Hematopoietic multipotent progenitor cell treated with erythropoietin and hydrocortisone succinate and interleukin-3 and kit ligand, for 8 days (in vitro differentiated cells): ENCODE measurements at regions not wholly inside any gene's neighbourhood (a gene's known extent, or its start where the extent isn't known, plus 50 kb on each side); places are given as distances from the start of the nearest gene placed in this dataset.
"Not testable (repeated sequence)": the region's sequence is repeated elsewhere in the genome, so short reads cannot be mapped to it uniquely, and the experiment has no call there.

Experiments used
- DNase-seq: peaks from one replicate; pipeline ENCODE4 v3.0.0-alpha.2; 2015

- not testable (repeated sequence) for DNase-seq
Observed at GRCh38 chr5:30345539-30346345, 847.7 kb upstream of the CDH6 start.

- no peak for DNase-seq
Observed at GRCh38 chr5:30343707-30344106, 849.8 kb upstream of the CDH6 start.

- no peak for DNase-seq
Observed at GRCh38 chr5:30341466-30341865, 852.0 kb upstream of the CDH6 start.

- no peak for DNase-seq
Observed at GRCh38 chr5:30337084-30337573, 856.4 kb upstream of the CDH6 start.

GRCh38 chr5:30331534-30331933 lies 862.0 kb upstream of the CDH6 start:
- no peak for DNase-seq

- DNase-seq, result no peak
Observed at GRCh38 chr5:30325795-30326194, 867.7 kb upstream of the CDH6 start.

- DNase-seq, result no peak
Observed at GRCh38 chr5:30324083-30324482, 869.4 kb upstream of the CDH6 start.

GRCh38 chr5:30287890-30288289 lies 905.6 kb upstream of the CDH6 start:
- DNase-seq, result no peak

GRCh38 chr5:30279237-30279636 lies 914.2 kb upstream of the CDH6 start:
- DNase-seq, result no peak

GRCh38 chr5:30267026-30267425 lies 926.5 kb upstream of the CDH6 start:
- no peak for DNase-seq

- no peak for DNase-seq
Observed at GRCh38 chr5:30239331-30240022, 954.0 kb upstream of the CDH6 start.

- no peak for DNase-seq
Observed at GRCh38 chr5:30237189-30237588, 956.3 kb upstream of the CDH6 start.

GRCh38 chr5:30209755-30210154 lies 983.7 kb upstream of the CDH6 start:
- no peak for DNase-seq

- DNase-seq, result no peak
Observed at GRCh38 chr5:30197662-30198061, 995.8 kb upstream of the CDH6 start.

- no peak for DNase-seq
Observed at GRCh38 chr5:30195036-30195435, 998.5 kb upstream of the CDH6 start.

GRCh38 chr5:30194595-30194994 lies 998.9 kb upstream of the CDH6 start:
- DNase-seq, result no peak

GRCh38 chr5:30183795-30184194 lies 1009.7 kb upstream of the CDH6 start:
- no peak for DNase-seq

- DNase-seq, result no peak
Observed at GRCh38 chr5:30156156-30156555, 1037.3 kb upstream of the CDH6 start.

- DNase-seq, result no peak
Observed at GRCh38 chr5:30152431-30152830, 1041.1 kb upstream of the CDH6 start.

GRCh38 chr5:30150231-30150630 lies 1043.3 kb upstream of the CDH6 start:
- DNase-seq, result no peak

GRCh38 chr5:30149526-30149925 lies 1044.0 kb upstream of the CDH6 start:
- no peak for DNase-seq

GRCh38 chr5:30147976-30148375 lies 1045.5 kb upstream of the CDH6 start:
- no peak for DNase-seq

- DNase-seq, result not testable (repeated sequence)
Observed at GRCh38 chr5:30144059-30144458, 1049.4 kb upstream of the CDH6 start.

- no peak for DNase-seq
Observed at GRCh38 chr5:30142432-30142831, 1051.1 kb upstream of the CDH6 start.
